HG03432 (cell line): ENCODE measurements at regions not wholly inside any gene's neighbourhood (a gene's known extent, or its start where the extent isn't known, plus 50 kb on each side); places are given as distances from the start of the nearest gene placed in this dataset.
"Not testable (repeated sequence)": the region's sequence is repeated elsewhere in the genome, so short reads cannot be mapped to it uniquely, and the experiment has no call there.

ENCODE experiments used
- ATAC-seq: cut with Tn5 transposase; IDR thresholded peaks from one replicate; pipeline ENCODE4 v1.9.1; 2021; ENCODE audit warnings: mild to moderate bottlenecking, moderate library complexity; ENCODE audit not compliant: unreplicated experiment

- not testable (repeated sequence) for ATAC-seq
Observed at GRCh38 chr10:57885618-57885968, 382.1 kb downstream of the IPMK start.

DNA sequence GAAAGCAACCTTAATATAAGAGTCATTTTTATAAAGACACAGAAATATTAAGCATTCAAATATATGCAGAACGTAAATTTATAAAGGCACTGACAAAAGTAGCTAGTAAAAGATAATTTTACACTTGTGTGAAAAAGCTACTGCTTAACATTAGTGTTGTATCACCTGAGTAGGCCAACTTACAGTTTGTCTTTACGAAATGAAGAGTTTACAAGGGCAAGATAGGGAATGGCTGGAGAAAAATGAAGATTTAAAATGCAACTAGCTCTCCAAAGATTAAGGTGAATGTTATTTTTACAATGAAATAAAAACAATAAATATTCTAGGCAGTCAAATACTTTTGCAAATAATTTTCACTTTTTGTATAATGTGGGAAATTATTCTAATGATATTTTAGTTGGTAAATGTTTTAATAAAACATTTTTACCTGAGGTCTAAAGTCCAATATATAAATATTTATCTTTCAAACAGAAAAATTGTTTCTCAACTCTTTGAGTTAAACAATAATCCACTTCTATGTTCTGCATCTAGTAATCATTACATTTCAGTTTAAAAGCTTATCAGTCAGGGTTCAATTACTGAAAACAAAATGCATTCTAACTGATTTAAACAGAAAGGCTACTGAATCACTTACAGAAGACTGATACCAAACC lies 382.6 kb downstream of the IPMK start:
- no peak for ATAC-seq

- no peak for ATAC-seq
Observed at GRCh38 chr10:57884407-57884806, 383.3 kb downstream of the IPMK start.

- ATAC-seq = no peak
Observed at GRCh38 chr10:57880446-57881227, 387.1 kb downstream of the IPMK start.

DNA sequence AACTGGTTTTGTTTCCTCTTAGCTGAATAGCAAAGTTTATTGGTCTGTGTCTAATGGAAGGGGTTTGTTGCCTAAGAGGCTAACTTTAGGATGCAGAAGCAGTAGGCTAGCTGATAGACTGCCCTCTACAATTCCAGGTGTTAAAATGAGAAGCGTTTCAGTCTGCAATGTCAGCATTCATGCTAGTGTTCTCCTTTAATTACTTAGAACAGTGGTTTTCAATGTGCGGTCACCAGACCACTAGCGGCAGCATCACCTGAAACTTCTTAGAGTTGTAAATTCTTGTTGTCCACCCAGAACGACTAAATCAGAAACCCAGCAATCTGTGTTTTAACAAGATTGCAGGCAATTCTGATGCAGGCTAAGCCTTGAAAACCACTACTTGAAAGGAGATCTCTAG lies 392.9 kb downstream of the IPMK start:
- ATAC-seq = no peak

- ATAC-seq = no peak
Observed at GRCh38 chr10:57867241-57867640, 400.5 kb downstream of the IPMK start.

DNA sequence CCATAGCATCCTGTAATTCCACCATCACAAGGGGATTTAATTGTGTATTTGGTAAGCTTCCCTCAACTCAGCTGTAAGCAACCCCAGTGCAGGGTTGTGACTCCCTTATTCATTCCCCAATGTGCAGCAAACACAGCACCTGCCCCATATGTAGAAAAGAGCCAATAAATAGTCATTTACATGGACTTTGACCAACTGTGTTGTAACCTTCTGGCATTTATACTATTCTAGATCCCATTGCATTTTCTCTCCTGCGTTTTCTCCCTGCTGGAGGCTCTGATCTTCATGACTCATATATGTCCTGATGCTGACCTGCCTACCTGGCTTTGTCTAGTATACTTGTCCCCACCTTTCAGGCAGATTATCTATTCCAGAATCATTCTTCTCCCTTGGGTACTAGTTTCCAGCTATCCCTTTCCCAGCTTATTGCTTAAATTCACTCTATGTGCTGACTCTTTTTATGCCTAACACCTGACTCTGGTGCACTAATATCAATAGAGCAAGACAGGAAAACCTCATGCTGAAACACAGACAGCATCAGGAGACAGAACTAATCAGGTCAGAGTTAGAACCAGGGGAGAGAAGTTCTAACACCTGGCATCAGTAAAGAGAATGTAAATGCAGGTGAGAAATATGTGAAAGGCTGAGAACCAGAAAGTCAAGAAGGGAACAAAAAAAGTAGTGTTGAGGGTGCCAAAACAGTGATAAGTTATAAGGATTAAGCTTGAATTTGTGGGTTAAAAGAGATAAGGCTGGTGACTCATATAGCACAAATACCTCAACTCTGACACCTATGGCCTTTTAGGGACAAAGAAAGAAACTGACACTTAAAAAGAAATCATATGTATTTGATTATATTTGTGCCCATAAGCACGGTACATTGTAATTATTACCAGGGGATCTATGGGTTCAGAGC lies 402.7 kb downstream of the IPMK start:
- ATAC-seq = no peak

DNA sequence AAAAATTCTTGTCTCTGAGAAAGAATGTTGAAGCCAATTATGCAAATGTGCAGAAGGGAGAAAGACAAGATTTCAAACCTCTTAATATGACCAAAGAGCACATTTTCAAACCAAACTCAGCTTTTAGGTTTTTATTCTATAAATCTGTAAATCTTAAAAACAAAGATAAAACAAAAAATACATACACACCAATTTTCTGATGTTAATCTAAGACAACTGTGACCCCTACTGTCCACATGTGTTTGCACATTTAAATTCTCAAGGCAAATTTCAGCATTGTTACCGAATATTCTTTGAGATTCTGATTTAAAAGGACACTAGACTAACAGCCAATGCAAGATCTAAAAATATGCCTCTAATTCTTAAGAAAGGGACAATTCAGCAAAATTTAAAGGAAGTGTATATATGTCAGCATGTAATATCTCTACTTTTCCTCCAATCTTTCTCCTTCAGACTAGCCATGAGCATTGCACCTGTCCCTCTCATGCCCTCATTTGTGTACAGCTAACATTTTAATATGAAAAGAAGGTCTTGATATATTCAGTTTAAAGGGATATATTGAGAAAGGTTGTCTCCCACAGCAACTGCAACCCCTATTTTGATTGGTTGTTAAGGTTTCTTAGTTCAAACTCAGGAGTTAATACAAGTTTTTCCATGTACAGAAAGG lies 417.9 kb downstream of the IPMK start:
- ATAC-seq = no peak

DNA sequence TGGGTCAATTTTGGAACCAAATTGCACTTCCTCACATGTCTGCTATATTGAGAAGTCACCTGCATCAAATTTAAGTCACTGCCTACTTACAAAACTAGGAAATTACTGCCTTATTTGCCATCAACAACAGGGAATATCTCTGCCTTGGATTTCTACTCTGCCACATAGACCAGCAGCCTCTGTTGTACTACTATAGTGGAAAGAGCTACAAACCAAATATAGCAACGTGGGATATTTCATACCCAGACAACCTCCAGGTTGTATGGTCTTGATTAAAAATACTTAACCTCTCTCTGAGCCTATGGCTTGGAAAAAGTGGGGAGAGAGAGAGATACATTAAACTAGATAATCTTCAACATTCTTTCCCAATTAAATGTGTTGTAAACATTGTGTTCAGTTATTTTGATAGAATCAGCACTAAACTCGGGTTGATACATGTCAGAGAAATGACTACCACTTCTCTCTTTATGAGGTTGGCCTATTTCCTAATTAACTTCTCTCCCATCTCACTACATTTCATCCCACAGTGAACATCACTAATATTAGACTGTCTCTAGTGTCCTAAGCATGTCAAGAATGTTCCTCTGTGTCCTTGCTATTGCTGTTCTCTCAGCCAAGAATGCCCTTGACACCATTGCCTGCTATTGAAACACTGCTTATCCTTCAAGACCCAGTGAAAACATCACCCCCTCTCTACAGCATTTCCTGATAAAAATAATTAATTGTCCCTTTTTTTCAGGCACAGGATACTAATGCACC lies 421.2 kb downstream of the IPMK start:
- no peak for ATAC-seq

- no peak for ATAC-seq
Observed at GRCh38 chr10:57844387-57844998, 423.2 kb downstream of the IPMK start.

DNA sequence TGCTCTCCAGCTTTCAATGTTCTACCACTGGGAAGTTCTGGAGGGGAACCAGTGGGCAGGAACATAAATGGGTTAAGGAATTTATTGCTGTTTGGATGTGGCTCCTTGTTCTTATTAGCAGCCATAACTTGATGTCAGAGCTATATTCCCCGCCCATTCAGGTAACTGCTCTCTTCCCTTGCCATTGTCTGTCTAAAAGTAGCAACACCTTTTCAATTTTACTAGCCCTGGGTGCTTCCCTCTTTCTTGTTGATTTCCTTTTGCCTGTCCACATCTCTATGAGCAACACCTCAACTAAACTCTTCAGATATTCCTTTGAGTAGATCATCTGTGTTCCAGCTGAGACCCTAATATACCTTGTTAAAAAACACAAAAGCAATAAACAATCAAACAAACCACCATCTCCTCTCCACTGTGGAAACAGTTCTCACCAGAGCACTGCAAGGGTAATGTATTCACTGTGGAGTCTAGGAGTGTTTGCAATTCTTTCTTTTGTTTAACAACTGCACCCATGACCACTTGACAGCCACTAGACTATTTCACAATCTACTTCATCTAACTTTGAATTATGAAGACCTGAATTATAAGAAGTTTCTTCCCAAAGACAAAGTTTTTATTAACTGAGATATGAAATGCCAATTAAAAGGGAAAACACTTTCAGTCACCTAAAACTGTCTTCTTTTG lies 436.7 kb downstream of the IPMK start:
- ATAC-seq = no peak

DNA sequence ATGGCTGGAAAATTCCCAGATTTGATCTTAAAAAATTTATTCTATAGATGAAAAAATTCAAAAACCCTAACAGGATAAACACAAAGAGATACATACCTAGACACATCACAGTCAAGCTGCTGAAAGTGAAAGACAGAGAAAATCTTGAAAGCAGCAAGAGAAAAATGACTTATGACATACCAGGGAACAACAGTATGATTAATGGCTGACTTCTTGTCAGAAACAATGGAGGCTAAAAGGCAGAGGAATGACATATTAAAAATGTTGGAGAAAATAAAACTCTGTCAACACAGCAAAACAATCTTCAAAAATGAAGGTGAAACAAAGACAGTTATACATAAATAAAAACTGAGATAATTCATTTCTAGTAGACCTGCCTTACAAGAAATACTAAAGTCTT lies 442.7 kb downstream of the IPMK start:
- no peak for ATAC-seq

- no peak for ATAC-seq
Observed at GRCh38 chr10:57823398-57823797, 444.3 kb downstream of the IPMK start.

GRCh38 chr10:57822965-57823364 lies 444.7 kb downstream of the IPMK start:
- no peak for ATAC-seq

DNA sequence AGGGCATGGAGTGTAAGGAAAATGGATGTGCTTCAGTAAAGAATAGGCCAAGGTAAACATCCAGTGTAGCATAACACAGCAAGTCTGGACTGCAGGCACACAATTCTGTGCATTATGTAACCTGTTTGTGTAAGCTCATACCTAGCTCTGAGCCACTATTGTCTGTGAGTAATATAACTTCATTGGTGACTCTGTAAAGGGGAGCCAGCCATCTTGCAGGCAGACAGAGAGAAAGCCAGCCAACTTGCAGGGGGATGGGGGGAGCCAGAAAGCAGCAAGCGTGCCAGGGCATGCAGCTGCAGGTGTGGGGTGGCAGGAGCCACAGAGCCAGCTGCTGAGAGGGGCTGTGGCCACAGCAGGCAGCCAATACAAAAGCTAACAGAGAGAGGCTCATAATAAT lies 449.2 kb downstream of the IPMK start:
- ATAC-seq = no peak

DNA sequence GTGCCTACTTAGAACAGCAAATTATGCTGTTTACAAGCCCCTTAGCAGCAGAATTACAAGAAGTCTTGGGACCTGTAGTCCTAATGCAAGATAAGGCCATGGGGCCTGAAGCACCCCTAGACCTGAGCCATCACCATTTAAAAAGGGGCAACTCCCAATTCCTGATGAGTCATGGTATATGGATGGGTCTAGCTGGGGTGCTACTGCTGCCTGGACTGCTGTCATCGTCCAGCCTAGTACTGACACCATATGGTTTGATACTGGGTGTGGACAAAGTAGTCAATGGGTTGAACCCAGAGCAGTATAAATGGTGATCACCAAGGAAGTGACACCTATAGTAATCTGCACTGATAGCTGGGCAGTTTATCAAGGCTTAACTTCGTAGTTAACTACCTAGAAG lies 450.0 kb downstream of the IPMK start:
- no peak for ATAC-seq

DNA sequence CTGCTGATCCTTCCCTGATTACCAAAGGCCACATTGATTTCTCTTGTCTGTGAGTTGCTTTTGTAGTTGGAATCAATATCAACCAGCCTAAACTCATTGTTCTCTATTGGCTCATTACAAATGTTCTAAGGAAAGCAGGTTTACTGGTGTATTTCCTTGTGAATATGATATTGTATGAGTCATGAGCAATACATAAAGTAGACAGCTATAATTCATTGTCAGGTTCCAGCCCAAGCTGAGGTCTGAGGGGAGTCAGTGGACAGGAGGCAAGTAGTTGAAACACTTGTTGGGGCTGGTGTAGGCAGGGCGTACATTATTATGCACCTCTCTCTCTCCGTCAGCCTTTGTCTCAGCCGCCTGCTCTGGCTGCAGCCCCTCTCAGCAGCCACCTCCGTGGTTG lies 451.7 kb downstream of the IPMK start:
- ATAC-seq = no peak

DNA sequence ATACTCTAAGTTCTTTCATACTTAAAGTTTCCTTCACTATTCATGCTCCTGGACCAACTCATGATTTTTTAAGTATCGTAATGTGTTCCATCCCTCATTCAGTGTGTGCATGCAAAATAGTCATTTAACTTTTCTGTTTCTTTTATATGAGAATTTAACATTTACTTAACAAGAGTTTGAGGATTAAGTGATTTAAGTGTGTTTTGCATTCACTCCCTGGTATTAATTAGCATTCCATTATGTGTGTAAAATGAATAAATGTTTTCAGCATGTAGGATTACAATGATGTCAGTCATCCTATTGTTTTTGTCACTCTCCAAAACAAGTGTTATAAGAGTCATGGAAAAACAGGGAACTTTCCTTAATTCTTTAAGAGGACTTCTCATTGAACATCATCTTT lies 457.7 kb downstream of the IPMK start:
- no peak for ATAC-seq

- no peak for ATAC-seq
Observed at GRCh38 chr10:57807906-57808305, 459.8 kb downstream of the IPMK start.
